ENCODE measurements at regions not wholly inside any gene's neighbourhood (a gene's known extent, or its start where the extent isn't known, plus 50 kb on each side); places are given as distances from the start of the nearest gene placed in this dataset.
"Not testable (repeated sequence)": the region's sequence is repeated elsewhere in the genome, so short reads cannot be mapped to it uniquely, and the experiment has no call there.

DNA sequence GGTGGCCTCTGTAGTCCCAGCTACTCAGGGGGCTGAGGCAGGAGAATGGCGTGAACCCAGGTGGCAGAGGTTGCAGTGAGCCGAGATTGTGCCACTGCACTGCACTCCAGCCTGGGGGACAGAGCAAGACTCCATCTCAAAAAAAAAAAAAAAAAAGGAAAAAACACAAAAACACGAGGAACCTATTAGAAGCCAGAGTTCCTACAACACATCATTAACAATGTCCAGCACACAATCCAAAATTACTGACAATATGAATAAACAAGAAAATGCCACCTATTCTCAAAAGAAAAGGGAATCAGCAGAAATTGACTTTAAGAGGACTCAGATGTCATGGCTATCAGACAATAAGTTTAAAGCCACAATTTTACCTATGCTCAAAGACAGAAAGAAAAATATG is 57.3 kb upstream of the HS3ST3A1 start:
- not testable (repeated sequence) for H3K27me3 ChIP-seq (ENCODE audit: control insufficient read depth, insufficient read depth, low read length); FAIRE-seq; H3K4me3 ChIP-seq (ENCODE audit: low read depth, low read length); DNase-seq (ENCODE audit: low read depth); H3K36me3 ChIP-seq (ENCODE audit: control insufficient read depth, insufficient read depth, low read length)

DNA sequence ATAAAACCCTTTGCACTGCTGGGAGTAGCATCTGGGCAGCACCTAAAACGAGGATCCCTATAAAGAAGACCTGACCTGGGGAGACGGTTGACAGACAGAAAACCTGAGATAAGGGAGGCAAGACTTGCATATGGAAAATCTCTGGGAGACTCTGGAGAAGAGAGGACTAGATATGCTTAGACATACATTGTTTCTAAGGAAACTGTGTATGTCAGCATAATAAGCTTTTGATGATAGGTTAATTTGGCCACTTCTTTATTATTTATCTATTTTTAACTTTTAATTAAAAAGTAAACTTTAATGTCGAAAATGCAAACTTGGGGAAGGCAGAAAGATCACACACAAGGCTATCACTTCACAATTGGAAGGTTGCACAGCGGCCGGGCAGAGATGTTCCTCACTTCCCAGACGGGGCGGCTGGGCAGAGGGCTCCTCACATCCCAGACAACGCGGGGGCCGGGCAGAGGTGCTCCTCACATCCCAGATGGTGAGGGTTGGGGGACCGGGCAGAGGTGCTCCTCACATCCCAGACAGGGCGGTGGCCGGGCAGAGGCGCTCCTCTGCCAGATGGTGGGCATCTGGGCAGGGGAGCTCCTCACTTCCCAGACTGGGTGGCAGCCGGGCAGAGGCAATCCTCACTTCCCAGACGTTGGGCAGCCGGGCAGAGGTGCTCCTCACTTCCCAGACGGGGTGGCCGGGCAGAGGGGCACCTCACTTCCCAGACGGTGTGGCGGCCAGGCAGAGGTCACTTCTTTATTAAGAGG is 64.3 kb upstream of the HS3ST3A1 start:
- FAIRE-seq (no peak), DNase-seq (ENCODE audit: low read depth) (no peak)
- no peaks in the 10 kb centered on the region for H3K27me3 ChIP-seq (ENCODE audit: control insufficient read depth, insufficient read depth, low read length)
- TF ChIP-seq, protein P1, sequence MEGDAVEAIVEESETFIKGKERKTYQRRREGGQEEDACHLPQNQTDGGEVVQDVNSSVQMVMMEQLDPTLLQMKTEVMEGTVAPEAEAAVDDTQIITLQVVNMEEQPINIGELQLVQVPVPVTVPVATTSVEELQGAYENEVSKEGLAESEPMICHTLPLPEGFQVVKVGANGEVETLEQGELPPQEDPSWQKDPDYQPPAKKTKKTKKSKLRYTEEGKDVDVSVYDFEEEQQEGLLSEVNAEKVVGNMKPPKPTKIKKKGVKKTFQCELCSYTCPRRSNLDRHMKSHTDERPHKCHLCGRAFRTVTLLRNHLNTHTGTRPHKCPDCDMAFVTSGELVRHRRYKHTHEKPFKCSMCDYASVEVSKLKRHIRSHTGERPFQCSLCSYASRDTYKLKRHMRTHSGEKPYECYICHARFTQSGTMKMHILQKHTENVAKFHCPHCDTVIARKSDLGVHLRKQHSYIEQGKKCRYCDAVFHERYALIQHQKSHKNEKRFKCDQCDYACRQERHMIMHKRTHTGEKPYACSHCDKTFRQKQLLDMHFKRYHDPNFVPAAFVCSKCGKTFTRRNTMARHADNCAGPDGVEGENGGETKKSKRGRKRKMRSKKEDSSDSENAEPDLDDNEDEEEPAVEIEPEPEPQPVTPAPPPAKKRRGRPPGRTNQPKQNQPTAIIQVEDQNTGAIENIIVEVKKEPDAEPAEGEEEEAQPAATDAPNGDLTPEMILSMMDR (IDR thresholded peaks at IDR 0.05; ENCODE audit: insufficient read depth, low read length, severe bottlenecking): no peak
- no peaks in the 10 kb centered on the region for H3K36me3 ChIP-seq (ENCODE audit: control insufficient read depth, insufficient read depth, low read length)
- H3K4me3 ChIP-seq (ENCODE audit: low read depth, low read length): no peak overlapping the region

DNA sequence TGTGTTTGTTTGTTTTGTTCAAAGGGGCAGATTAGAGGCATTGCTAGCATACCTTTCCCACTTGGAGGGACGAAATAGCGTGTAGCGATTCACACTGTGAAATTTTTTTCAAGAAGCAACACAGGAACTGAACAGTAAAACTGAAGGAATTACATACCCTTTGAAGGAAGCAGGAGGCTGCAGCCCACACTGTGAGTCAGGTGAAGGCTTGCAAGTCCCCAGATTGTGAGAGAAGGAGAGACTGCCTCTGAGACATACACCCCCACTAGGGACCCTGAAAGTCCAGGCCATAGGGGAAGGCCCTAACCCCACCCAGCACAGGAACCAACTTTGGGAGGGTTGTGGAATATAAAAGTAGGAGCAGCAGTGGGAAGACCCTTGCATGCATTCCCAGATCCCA is 69.6 kb upstream of the HS3ST3A1 start:
- no peaks in the 10 kb centered on the region for H3K36me3 ChIP-seq (ENCODE audit: control insufficient read depth, insufficient read depth, low read length)
- FAIRE-seq (no peak), DNase-seq (ENCODE audit: low read depth) (no peak)

DNA sequence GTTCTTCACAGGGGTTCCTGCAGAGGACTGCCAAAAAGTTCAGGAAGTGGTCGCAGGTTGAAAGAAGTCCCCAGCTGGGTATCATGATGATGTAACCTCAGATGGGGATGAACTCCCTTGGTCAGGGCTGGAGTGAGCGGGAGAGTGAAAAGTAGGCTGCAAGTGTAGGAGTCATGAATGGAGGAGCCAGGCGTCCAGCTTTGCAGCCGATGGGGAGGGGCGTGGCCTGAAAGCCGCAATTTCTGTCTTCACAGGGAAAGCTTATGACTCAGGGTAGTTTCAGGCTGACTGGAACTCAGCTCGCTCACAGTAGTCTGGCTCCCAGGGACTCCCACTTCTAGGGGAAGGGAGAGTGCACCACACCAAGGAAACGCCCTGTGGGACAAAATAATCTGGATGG is 70.0 kb upstream of the HS3ST3A1 start:
- DNase-seq (ENCODE audit: low read depth): peak; percentile 17
- Histone ChIP-seq H3K27me3 (ENCODE audit: control insufficient read depth, insufficient read depth, low read length) (no peaks in the 10 kb centered on the region), H3K36me3 (ENCODE audit: control insufficient read depth, insufficient read depth, low read length) (no peaks in the 10 kb centered on the region), H3K4me3 (ENCODE audit: low read depth, low read length) (no peak overlapping the region)
- no peak for FAIRE-seq
- TF ChIP-seq, protein P1 (IDR thresholded peaks at IDR 0.05; ENCODE audit: insufficient read depth, low read length, severe bottlenecking): no peak

More for the DNA sequence above, 69.6 kb upstream of the HS3ST3A1 start:
- Histone ChIP-seq H3K27me3 (ENCODE audit: control insufficient read depth, insufficient read depth, low read length) (no peaks in the 10 kb centered on the region), H3K4me3 (ENCODE audit: low read depth, low read length) (no peak overlapping the region)
- TF ChIP-seq, protein P1 (IDR thresholded peaks at IDR 0.05; ENCODE audit: insufficient read depth, low read length, severe bottlenecking): no peak

DNA sequence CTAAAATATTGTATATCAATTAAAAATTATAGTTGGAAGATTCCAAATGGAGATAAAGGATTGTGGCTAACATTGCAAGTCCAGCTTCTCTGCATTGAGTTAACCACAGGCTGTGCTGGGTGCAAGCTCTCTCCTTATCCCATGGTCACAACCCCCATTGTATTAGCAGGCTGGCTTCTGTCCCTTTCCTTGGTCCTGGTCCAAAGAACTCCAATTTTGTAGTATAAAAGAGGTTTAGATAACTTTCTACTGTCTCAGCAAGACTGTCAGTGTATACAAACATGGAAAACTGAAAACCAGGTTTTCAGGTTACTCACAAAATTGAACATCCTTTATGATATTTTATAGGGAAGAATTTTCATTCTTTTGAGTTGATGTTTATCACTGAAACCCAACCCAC is 76.6 kb upstream of the HS3ST3A1 start:
- TF ChIP-seq, protein P1 (IDR thresholded peaks at IDR 0.05; ENCODE audit: insufficient read depth, low read length, severe bottlenecking): no peak
- no peak for DNase-seq (ENCODE audit: low read depth)
- no peak for FAIRE-seq

DNA sequence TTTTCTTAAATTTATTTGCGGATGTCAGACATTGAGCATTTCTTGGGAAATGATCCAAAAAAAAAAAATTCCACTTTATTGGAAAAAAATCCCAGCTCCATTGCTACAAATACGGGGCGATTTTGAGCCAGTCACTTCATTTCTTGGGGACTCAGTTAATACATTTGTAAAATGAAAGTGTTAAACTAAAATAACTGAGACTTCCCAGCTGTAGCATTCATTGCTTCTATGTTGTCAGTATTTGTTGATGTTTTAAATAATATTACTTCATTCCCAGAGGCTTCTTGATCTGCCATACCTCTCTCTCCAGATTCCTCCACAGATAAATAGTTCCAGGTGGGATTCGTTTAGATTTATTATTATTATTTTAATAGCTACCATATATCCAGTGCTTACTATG is 77.1 kb upstream of the HS3ST3A1 start:
- Histone ChIP-seq H3K36me3 (ENCODE audit: control insufficient read depth, insufficient read depth, low read length) (no peaks in the 10 kb centered on the region), H3K4me3 (ENCODE audit: low read depth, low read length) (no peak overlapping the region), H3K27me3 (ENCODE audit: control insufficient read depth, insufficient read depth, low read length) (no peaks in the 10 kb centered on the region)
- DNase-seq (ENCODE audit: low read depth) (no peak), FAIRE-seq (no peak)
- TF ChIP-seq, protein P1 (IDR thresholded peaks at IDR 0.05; ENCODE audit: insufficient read depth, low read length, severe bottlenecking): no peak

More for the DNA sequence above, 76.6 kb upstream of the HS3ST3A1 start:
- H3K36me3 ChIP-seq (ENCODE audit: control insufficient read depth, insufficient read depth, low read length): no peaks in the 10 kb centered on the region
- no peak overlapping the region for H3K4me3 ChIP-seq (ENCODE audit: low read depth, low read length)
- H3K27me3 ChIP-seq (ENCODE audit: control insufficient read depth, insufficient read depth, low read length): no peaks in the 10 kb centered on the region

All from bronchial epithelial cell (primary cell).